Spleen (tissue), 7 donors: ENCODE measurements at regions not wholly inside any gene's neighbourhood (a gene's known extent, or its start where the extent isn't known, plus 50 kb on each side); places are given as distances from the start of the nearest gene placed in this dataset.

ENCODE experiments used
- microRNA-seq, 3 donors: library from miRNA; unstranded; fragments of <30 nt; microRNA quantifications; one replicate each; pipeline versions ENCODE4 to v1.1.0, GENCODE V29; 2019 to 2020
- small RNA-seq, 4 donors: library from RNA; depleted of rRNA; stranded (forward); fragments of <200 nt; gene quantifications; one replicate each; pipeline ENCODE3, GENCODE V24; 2016
- donor health status: DM: no; HTN: no; CAD: no; lungs with moderate emphysema.
- donor health status: DM: no; HTN: no; CAD: no.
- donor health status: DM: yes; HTN: yes; CAD: no.

Small RNA genes lying in the stretch of these regions (microRNA-seq; reads per million reads assigned to microRNA genes)
- 17.2 to 26.0 (median 19.2) reads per million in 3 donors for gene MIR1185-1
- gene MIR1185-2 = 0.85 to 1.8 (median 1.1) reads per million in 3 donors
- gene MIR1193 = 0 to 0.36 (median 0) reads per million in 3 donors
- 0 reads per million in 3 donors for gene MIR1197
- gene MIR134 = 215 to 246 (median 219) reads per million in 3 donors
- gene MIR154 = 119 to 155 (median 148) reads per million in 3 donors
- 56.8 to 86.0 (median 68.3) reads per million in 3 donors for gene MIR299
- gene MIR300 = 0 reads per million in 3 donors
- 37.3 to 45.5 (median 39.2) reads per million in 3 donors for gene MIR323A
- gene MIR323B = 4.6 to 10.1 (median 5.7) reads per million in 3 donors
- gene MIR329-1 = 0 to 0.35 (median 0) reads per million in 3 donors
- 0 to 0.70 (median 0.28) reads per million in 3 donors for gene MIR329-2
- gene MIR369 = 345 to 486 (median 454) reads per million in 3 donors
- 1.1 to 3.7 (median 2.1) reads per million in 3 donors for gene MIR376A1
- 1.1 to 1.7 (median 1.1) reads per million in 3 donors for gene MIR376A2
- gene MIR376B = 28.5 to 53.5 (median 35.4) reads per million in 3 donors
- gene MIR376C = 832 to 1,900 (median 872) reads per million in 3 donors
- 26.4 to 38.2 (median 35.0) reads per million in 3 donors for gene MIR377
- 738 to 841 (median 790) reads per million in 3 donors for gene MIR379
- gene MIR380 = 2.8 to 10.5 (median 4.5) reads per million in 3 donors
- gene MIR381 = 77.7 to 137 (median 96.1) reads per million in 3 donors
- gene MIR382 = 515 to 755 (median 674) reads per million in 3 donors
- 370 to 916 (median 763) reads per million in 3 donors for gene MIR409
- gene MIR411 = 1,270 to 1,857 (median 1,357) reads per million in 3 donors
- 1.4 to 15.2 (median 8.8) reads per million in 3 donors for gene MIR412
- gene MIR485 = 53.7 to 80.2 (median 59.6) reads per million in 3 donors
- gene MIR487A = 35.7 to 43.7 (median 41.3) reads per million in 3 donors
- 1,163 to 1,436 (median 1,342) reads per million in 3 donors for gene MIR487B
- gene MIR494 = 98.5 to 150 (median 144) reads per million in 3 donors
- 43.4 to 60.2 (median 48.0) reads per million in 3 donors for gene MIR495
- 3.7 to 5.6 (median 4.0) reads per million in 3 donors for gene MIR496
- 8.8 to 22.4 (median 9.9) reads per million in 3 donors for gene MIR539
- 1.7 to 3.9 (median 2.2) reads per million in 3 donors for gene MIR541
- 39.2 to 57.8 (median 50.6) reads per million in 3 donors for gene MIR543
- gene MIR544A = 0 reads per million in 3 donors
- gene MIR654 = 44.8 to 66.4 (median 48.0) reads per million in 3 donors
- gene MIR655 = 5.1 to 6.7 (median 6.2) reads per million in 3 donors
- 4.9 to 6.2 (median 6.1) reads per million in 3 donors for gene MIR656
- gene MIR668 = 2.5 to 9.4 (median 4.0) reads per million in 3 donors
- gene MIR758 = 2.8 to 6.9 (median 5.9) reads per million in 3 donors
- 35.4 to 63.8 (median 55.1) reads per million in 3 donors for gene MIR889

Small RNA genes lying in the stretch of these regions (small RNA-seq; reads per million reads assigned to genes)
- gene MIR1185-1 (0 to 0.55 (median 0.07) reads per million in 4 donors), gene MIR1185-2 (0 reads per million in 4 donors), gene MIR1193 (0 to 0.14 (median 0) reads per million in 4 donors), gene MIR1197 (0 to 0.21 (median 0.03) reads per million in 4 donors), gene MIR134 (22.9 to 31.5 (median 26.9) reads per million in 4 donors), gene MIR154 (0.14 to 0.29 (median 0.18) reads per million in 4 donors), gene MIR299 (0.38 to 1.2 (median 0.81) reads per million in 4 donors), gene MIR300 (0 reads per million in 4 donors), gene MIR323A (0.60 to 1.3 (median 0.92) reads per million in 4 donors), gene MIR323B (0 to 0.91 (median 0.48) reads per million in 4 donors), gene MIR329-1 (0 to 0.21 (median 0) reads per million in 4 donors), gene MIR329-2 (0 reads per million in 4 donors), gene MIR369 (1.2 to 3.7 (median 2.2) reads per million in 4 donors), gene MIR377 (0.75 to 1.9 (median 0.94) reads per million in 4 donors), gene MIR379 (0.48 to 1.9 (median 1.3) reads per million in 4 donors), gene MIR380 (0 reads per million in 4 donors), gene MIR381 (9.7 to 19.6 (median 17.3) reads per million in 4 donors), gene MIR409 (169 to 297 (median 181) reads per million in 4 donors), gene MIR411 (52.6 to 94.9 (median 84.9) reads per million in 4 donors), gene MIR412 (0.60 to 2.5 (median 1.3) reads per million in 4 donors), gene MIR485 (1.5 to 5.1 (median 2.2) reads per million in 4 donors), gene MIR487A (0.75 to 1.7 (median 1.2) reads per million in 4 donors), gene MIR487B (3.0 to 3.8 (median 3.2) reads per million in 4 donors), gene MIR494 (0.34 to 1.2 (median 0.69) reads per million in 4 donors), gene MIR495 (0.27 to 1.5 (median 0.65) reads per million in 4 donors), gene MIR496 (0 reads per million in 4 donors), gene MIR539 (0.14 to 0.63 (median 0.18) reads per million in 4 donors), gene MIR541 (1.3 to 3.9 (median 1.7) reads per million in 4 donors), gene MIR543 (0.56 to 1.6 (median 0.89) reads per million in 4 donors), gene MIR544A (0 reads per million in 4 donors), gene MIR654 (17.6 to 19.5 (median 18.4) reads per million in 4 donors), gene MIR655 (0 to 0.07 (median 0) reads per million in 4 donors), gene MIR656 (0.14 to 0.27 (median 0.23) reads per million in 4 donors), gene MIR668 (0.23 to 0.82 (median 0.64) reads per million in 4 donors), gene MIR758 (0.21 to 0.46 (median 0.26) reads per million in 4 donors), gene MIR889 (7.6 to 14.9 (median 11.2) reads per million in 4 donors), gene RF00012 (0 reads per million in 4 donors), gene RF00181 (0 reads per million in 4 donors), gene SNORD114-10 (0 to 2.0 (median 1.2) reads per million in 4 donors), gene SNORD114-11 (0.14 to 1.1 (median 0.68) reads per million in 4 donors), gene SNORD114-12 (6,349 to 9,253 (median 7,524) reads per million in 4 donors), gene SNORD114-13 (0 to 0.56 (median 0.27) reads per million in 4 donors), gene SNORD114-14 (20.0 to 49.5 (median 29.0) reads per million in 4 donors), gene SNORD114-15 (11.2 to 27.0 (median 18.7) reads per million in 4 donors), gene SNORD114-16 (0 to 0.08 (median 0) reads per million in 4 donors), gene SNORD114-17 (50.2 to 89.9 (median 81.7) reads per million in 4 donors), gene SNORD114-18 (0 reads per million in 4 donors), gene SNORD114-19 (0 to 0.76 (median 0.51) reads per million in 4 donors), gene SNORD114-20 (319 to 539 (median 526) reads per million in 4 donors), gene SNORD114-21 (66.7 to 136 (median 116) reads per million in 4 donors), gene SNORD114-22 (1,116 to 2,459 (median 1,987) reads per million in 4 donors), gene SNORD114-23 (44.8 to 59.2 (median 52.8) reads per million in 4 donors), gene SNORD114-24 (0.35 to 1.4 (median 0.99) reads per million in 4 donors), gene SNORD114-25 (300 to 478 (median 384) reads per million in 4 donors), gene SNORD114-26 (0 reads per million in 4 donors), gene SNORD114-27 (0 reads per million in 4 donors), gene SNORD114-28 (27.2 to 60.9 (median 44.7) reads per million in 4 donors), gene SNORD114-29 (0 to 0.89 (median 0.26) reads per million in 4 donors), gene SNORD114-30 (0 reads per million in 4 donors), gene SNORD114-31 (0 reads per million in 4 donors), gene SNORD114-5 (0.35 to 1.1 (median 0.60) reads per million in 4 donors), gene SNORD114-6 (0 reads per million in 4 donors), gene SNORD114-7 (0 reads per million in 4 donors), gene SNORD114-9 (283 to 480 (median 431) reads per million in 4 donors)
